Lower leg skin (tissue), 4 donors: ENCODE measurements at regions not wholly inside any gene's neighbourhood (a gene's known extent, or its start where the extent isn't known, plus 50 kb on each side); places are given as distances from the start of the nearest gene placed in this dataset.

ENCODE experiments used
- DNase-seq, 2 donors: peaks; one replicate each; pipeline ENCODE4 v3.0.0-alpha.2; 2019; ENCODE audit warnings: low spot score in 2 of 2
- H3K4me3 ChIP-seq: fragments of 200-600 bp; sonication (generic); 2 replicates; pipeline ENCODE4 v1.5.1; 2017; ENCODE audit warnings: mild to moderate bottlenecking, low read depth; ENCODE audit not compliant: poor library complexity, severe bottlenecking
- POLR2A ChIP-seq, 2 donors: fragments of 450-650 bp; IDR thresholded peaks; one replicate each; pipeline ENCODE4 v1.6.1; 2016 to 2017; ENCODE audit warnings: antibody characterized with exemption in 2 of 2, mild to moderate bottlenecking in 1 of 2, moderate library complexity in 1 of 2
- WGBS, 2 donors: methylation state at CpG; one replicate each; pipeline ENCODE4 v1.1.5; 2018; 5-methylcytosine and 5-hydroxymethylcytosine counted together
- intact Hi-C: fragments of 100-400 bp; cut with DNase I; formaldehyde crosslinking; loops from one replicate; pipeline ENCODE4 v1.15.0; 2023; ENCODE audit warnings: low total_unique reads
- TF ChIP-seq, protein P1 (sequence below), 3 donors: fragments of 450-650 bp; IDR thresholded peaks; one replicate each; pipeline ENCODE4 v1.5.1; 2016; ENCODE audit warnings: antibody characterized with exemption in 3 of 3, mild to moderate bottlenecking in 3 of 3, moderate library complexity in 2 of 3

DNA sequence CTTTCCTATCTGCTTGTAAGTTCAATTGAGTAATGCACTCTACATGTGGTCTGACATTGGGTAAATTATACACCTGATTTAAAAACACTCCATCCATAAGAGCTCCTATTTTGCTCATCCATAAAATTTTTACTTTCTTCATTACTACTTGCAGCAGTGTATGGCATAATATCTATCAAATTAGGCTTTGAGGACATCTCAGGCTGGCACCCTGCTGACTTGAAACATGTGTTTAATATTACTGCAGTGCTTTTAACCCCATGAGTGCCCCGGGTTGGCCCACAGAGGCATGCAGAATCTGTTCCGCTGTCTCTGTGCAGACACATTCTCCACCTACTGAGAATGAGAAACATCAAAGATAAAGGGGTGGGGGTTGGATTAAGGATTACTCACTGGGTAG lies 249.9 kb upstream of the DNAJC19 start:
- H3K4me3 ChIP-seq, result no peak overlapping the region
- WGBS, 2 donors, result 38 to 50% methylated on average over 2 of the region's 2 CpGs
- no peak for DNase-seq
- intact Hi-C loops, result no loop called here
- TF ChIP-seq POLR2A (IDR thresholded peaks at IDR 0.05), result no peak
- TF ChIP-seq, protein P1, sequence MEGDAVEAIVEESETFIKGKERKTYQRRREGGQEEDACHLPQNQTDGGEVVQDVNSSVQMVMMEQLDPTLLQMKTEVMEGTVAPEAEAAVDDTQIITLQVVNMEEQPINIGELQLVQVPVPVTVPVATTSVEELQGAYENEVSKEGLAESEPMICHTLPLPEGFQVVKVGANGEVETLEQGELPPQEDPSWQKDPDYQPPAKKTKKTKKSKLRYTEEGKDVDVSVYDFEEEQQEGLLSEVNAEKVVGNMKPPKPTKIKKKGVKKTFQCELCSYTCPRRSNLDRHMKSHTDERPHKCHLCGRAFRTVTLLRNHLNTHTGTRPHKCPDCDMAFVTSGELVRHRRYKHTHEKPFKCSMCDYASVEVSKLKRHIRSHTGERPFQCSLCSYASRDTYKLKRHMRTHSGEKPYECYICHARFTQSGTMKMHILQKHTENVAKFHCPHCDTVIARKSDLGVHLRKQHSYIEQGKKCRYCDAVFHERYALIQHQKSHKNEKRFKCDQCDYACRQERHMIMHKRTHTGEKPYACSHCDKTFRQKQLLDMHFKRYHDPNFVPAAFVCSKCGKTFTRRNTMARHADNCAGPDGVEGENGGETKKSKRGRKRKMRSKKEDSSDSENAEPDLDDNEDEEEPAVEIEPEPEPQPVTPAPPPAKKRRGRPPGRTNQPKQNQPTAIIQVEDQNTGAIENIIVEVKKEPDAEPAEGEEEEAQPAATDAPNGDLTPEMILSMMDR (IDR thresholded peaks at IDR 0.05), result no peak

DNA sequence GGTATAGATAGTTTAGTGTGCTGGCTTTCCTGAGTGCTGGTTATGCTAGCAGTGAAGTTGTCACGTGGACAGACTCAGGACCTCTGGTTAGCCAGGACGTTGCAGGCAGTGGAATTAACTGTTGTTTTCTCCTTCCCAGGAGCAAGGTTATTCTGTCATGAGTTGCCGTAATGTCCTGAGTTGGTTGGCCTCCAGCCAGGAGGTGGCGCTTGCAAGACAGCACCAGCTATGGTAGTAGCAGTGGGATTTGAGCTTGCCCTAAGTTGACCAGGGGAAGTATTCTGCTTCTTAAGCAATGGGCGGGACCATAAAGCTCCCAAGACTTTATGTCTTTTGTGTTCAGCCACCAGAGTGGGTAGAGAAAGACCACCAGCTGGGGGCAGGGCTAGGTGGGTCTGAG lies 240.7 kb upstream of the DNAJC19 start:
- 90% methylated on average over 5 of the region's 5 CpGs for WGBS, 2 donors
- no peak for TF ChIP-seq POLR2A (IDR thresholded peaks at IDR 0.05)
- TF ChIP-seq, protein P1 (IDR thresholded peaks at IDR 0.05), result no peak
- intact Hi-C loops, result no loop called here
- no peak for DNase-seq
- no peak overlapping the region for H3K4me3 ChIP-seq

DNA sequence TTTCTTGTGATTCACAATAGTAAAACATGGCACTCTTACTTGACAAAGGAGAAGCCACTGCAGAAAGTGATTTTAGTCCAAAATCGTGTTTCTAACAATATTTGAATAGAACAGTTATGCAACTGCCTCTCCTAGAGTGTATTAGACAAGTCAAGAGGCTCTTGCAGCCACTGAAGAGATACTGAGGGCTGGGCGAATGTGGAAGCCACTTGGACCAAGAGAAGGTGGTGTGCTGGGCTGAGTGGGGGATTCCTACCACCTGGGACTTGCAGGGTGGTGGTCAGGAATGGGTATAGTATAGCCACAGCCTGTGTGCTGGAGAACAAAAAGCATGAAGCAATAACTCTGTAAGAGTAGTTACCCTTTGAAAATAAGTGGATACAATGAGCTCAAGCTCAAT lies 223.8 kb upstream of the DNAJC19 start:
- intact Hi-C loops, result no loop called here
- H3K4me3 ChIP-seq, result no peak overlapping the region
- TF ChIP-seq, protein P1 (IDR thresholded peaks at IDR 0.05), result no peak
- no peak for TF ChIP-seq POLR2A (IDR thresholded peaks at IDR 0.05)
- no peak for DNase-seq
- WGBS, 2 donors, result 65 to 66% methylated on average over 2 of the region's 2 CpGs

DNA sequence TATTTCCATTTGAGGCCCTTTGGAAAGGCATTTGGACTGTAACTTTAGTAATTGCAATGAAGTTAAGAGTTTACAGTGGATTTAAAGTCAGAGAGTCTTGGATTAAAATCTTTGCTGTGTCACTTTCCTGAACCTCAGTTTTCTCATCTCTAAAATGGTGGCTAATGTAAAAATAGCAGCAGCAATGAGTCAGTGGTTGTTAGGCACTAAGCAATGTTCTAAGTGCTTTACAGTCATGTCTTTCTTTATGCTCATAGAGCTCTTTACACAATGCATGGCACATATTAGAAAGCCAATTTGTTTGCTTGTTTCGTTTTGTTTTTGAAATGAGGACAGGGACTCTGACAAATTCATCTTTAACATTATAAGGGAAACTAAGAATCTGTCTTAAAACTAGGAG lies 222.7 kb upstream of the DNAJC19 start:
- 58 to 73% methylated on average over 1 of the region's 1 CpG for WGBS, 2 donors
- TF ChIP-seq POLR2A (IDR thresholded peaks at IDR 0.05), result no peak
- TF ChIP-seq, protein P1 (IDR thresholded peaks at IDR 0.05), result no peak
- intact Hi-C loops, result no loop called here
- no peak overlapping the region for H3K4me3 ChIP-seq
- DNase-seq, result no peak

DNA sequence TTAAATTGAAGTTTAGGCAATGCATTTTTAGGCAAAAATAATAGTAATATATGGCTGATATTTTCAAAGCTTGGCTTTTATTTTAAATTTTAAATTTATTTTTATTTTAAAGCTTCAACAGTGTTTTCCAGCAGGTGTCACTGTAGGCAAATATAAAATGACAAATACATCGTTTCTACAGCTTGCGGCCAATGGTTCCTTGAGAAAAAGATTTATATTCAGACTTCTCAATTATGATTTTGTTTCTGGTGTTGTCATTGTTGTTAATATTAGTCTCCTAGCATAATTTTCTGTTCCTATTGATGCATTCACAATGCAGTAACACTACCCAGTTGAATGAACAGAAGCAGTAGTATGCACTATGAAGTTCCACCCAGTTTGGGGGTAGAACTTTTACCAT lies 220.7 kb upstream of the DNAJC19 start:
- TF ChIP-seq, protein P1 (IDR thresholded peaks at IDR 0.05), result no peak
- 4 to 8% methylated on average over 2 of the region's 2 CpGs for WGBS, 2 donors
- intact Hi-C loops, result no loop called here
- no peak for DNase-seq
- no peak overlapping the region for H3K4me3 ChIP-seq

DNA sequence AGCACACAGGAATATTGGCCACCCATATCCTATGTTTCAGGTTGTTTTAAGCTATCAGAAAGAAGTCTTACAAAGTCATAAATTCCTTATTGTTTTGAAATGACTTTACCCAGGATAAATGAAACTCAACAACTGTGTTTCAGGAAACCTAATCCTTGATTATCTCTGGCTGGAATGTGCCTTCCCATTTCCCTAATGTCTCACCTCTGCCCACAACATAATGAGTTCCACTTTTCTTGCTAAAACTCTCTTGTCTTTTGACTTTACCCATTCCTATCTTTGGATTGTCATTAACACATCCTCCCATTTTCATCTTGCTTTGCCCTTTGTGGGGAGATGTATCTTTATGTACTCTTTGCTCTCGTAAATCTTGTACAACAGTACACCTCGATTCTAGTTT lies 200.0 kb upstream of the DNAJC19 start:
- H3K4me3 ChIP-seq, result no peak overlapping the region
- WGBS, 2 donors, result 83 to 90% methylated on average over 2 of the region's 2 CpGs
- intact Hi-C loops, result no loop called here
- no peak for TF ChIP-seq POLR2A (IDR thresholded peaks at IDR 0.05)
- TF ChIP-seq, protein P1 (IDR thresholded peaks at IDR 0.05), result no peak
- no peak for DNase-seq
